ENCODE measurements at regions not wholly inside any gene's neighbourhood (a gene's known extent, or its start where the extent isn't known, plus 50 kb on each side); places are given as distances from the start of the nearest gene placed in this dataset.

DNA sequence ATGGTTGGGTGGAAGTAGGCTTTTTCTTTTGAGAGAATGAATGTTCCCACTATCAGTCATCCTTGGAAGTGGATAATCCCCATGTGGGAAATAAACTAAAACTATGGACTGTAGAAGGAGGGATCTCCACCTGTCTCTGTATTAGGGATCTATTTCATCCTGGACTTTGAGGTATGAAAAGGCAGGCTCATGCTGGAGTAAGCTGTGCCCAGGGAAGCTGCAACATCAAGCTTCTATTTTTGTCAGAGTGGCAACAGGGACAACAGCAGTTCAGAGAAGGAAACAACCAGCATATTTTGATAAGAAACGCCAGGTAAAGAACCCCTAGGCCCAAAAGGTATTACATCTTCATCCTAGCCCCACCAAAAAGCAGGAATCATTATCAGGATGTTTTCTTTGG is 122.0 kb downstream of the MDH1 start:
- Histone ChIP-seq H4K20me1 (ENCODE audit: insufficient read depth) (no peaks in the 10 kb centered on the region), H2AFZ (ENCODE audit: low read depth) (no peak overlapping the region), H3K9me3 (no peaks in the 10 kb centered on the region), H3K36me3 (replicated peaks in 1 of 2; ENCODE audit: control insufficient read depth in 1 of 2, insufficient read depth in 2 of 2, low read length in 1 of 2) (no peaks in the 10 kb centered on the region), H3K4me3 (ENCODE audit: low read depth in 2 of 2, low read length in 1 of 2) (no peak overlapping the region), H3K79me2 (ENCODE audit: insufficient read depth) (no peaks in the 10 kb centered on the region), H3F3A (replicated peaks; ENCODE audit: insufficient read depth) (no peaks in the 10 kb centered on the region), H3K4me1 (ENCODE audit: control insufficient read depth in 1 of 2, insufficient read depth in 2 of 2, low read depth in 1 of 2, low read length in 1 of 2) (no peaks in the 10 kb centered on the region), H3K9ac (no peak overlapping the region), H3K4me2 (no peak overlapping the region), H3K9me2 (no peaks in the 10 kb centered on the region), H3K27ac (ENCODE audit: low read depth in 2 of 2, low read length in 1 of 2) (no peak overlapping the region), H3K27me3 (ENCODE audit: insufficient read depth) (no peaks in the 10 kb centered on the region)
- WGBS (ENCODE audit: low lambda C conversion rate): 80% methylated on average over 1 of the region's 1 CpG
- CTCF ChIA-PET: interaction anchor here (1.9 kb wide), 1 partner anchor 12 kb away, joined by 11 read pairs; no protein-coding TSS in a partner anchor
- DNase-seq: no peak
- TF ChIP-seq POLR2AphosphoS5 (IDR thresholded peaks at IDR 0.05; ENCODE audit: low read depth, low read length) (no peak), TAF1 (IDR thresholded peaks at IDR 0.05; ENCODE audit: borderline replicate concordance, low read depth, low read length) (no peak), JUND (IDR thresholded peaks at IDR 0.05) (no peak), SMC3 (IDR thresholded peaks at IDR 0.05; ENCODE audit: low read depth, low read length) (no peak), FOXJ3 (CRISPR knock-in tag; IDR thresholded peaks at IDR 0.05) (no peak), NRF1 (IDR thresholded peaks at IDR 0.05; ENCODE audit: low read depth, low read length) (no peak), YY1 (IDR thresholded peaks at IDR 0.05; ENCODE audit: low read depth) (no peak), TEAD4 (IDR thresholded peaks at IDR 0.05; ENCODE audit: borderline replicate concordance, insufficient read depth) (no peak)
- TF ChIP-seq, protein P1, sequence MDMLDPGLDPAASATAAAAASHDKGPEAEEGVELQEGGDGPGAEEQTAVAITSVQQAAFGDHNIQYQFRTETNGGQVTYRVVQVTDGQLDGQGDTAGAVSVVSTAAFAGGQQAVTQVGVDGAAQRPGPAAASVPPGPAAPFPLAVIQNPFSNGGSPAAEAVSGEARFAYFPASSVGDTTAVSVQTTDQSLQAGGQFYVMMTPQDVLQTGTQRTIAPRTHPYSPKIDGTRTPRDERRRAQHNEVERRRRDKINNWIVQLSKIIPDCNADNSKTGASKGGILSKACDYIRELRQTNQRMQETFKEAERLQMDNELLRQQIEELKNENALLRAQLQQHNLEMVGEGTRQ (IDR thresholded peaks at IDR 0.05; ENCODE audit: borderline replicate concordance, low read depth, low read length): no peak
- TF ChIP-seq, protein P2, sequence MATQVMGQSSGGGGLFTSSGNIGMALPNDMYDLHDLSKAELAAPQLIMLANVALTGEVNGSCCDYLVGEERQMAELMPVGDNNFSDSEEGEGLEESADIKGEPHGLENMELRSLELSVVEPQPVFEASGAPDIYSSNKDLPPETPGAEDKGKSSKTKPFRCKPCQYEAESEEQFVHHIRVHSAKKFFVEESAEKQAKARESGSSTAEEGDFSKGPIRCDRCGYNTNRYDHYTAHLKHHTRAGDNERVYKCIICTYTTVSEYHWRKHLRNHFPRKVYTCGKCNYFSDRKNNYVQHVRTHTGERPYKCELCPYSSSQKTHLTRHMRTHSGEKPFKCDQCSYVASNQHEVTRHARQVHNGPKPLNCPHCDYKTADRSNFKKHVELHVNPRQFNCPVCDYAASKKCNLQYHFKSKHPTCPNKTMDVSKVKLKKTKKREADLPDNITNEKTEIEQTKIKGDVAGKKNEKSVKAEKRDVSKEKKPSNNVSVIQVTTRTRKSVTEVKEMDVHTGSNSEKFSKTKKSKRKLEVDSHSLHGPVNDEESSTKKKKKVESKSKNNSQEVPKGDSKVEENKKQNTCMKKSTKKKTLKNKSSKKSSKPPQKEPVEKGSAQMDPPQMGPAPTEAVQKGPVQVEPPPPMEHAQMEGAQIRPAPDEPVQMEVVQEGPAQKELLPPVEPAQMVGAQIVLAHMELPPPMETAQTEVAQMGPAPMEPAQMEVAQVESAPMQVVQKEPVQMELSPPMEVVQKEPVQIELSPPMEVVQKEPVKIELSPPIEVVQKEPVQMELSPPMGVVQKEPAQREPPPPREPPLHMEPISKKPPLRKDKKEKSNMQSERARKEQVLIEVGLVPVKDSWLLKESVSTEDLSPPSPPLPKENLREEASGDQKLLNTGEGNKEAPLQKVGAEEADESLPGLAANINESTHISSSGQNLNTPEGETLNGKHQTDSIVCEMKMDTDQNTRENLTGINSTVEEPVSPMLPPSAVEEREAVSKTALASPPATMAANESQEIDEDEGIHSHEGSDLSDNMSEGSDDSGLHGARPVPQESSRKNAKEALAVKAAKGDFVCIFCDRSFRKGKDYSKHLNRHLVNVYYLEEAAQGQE (IDR thresholded peaks at IDR 0.05; ENCODE audit: low read depth, low read length): no peak
- TF ChIP-seq, protein P3, sequence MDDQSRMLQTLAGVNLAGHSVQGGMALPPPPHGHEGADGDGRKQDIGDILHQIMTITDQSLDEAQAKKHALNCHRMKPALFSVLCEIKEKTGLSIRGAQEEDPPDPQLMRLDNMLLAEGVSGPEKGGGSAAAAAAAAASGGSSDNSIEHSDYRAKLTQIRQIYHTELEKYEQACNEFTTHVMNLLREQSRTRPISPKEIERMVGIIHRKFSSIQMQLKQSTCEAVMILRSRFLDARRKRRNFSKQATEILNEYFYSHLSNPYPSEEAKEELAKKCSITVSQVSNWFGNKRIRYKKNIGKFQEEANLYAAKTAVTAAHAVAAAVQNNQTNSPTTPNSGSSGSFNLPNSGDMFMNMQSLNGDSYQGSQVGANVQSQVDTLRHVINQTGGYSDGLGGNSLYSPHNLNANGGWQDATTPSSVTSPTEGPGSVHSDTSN (IDR thresholded peaks at IDR 0.05): no peak
- POLR2A ChIA-PET: no interaction called here

DNA sequence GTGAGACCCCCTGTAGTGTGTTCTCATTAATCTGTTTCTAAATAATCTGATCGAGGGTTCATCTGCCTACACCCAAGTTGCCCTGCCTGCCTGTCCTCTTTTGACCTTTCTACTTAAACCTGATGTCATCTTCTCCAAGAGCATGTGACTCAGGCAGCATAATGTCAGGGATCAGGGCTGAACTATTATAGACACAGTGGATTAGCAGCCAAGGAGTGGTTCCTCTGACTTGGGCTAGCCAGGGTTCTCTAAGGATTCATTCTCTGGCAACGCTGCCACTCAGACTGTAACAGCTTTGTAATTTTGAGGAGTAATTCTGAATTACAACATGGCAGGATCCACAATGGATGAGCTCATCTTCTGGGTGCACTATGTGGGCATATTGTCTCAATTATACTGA is 124.0 kb downstream of the MDH1 start:
- no peaks in the 10 kb centered on the region for H3K79me2 ChIP-seq (ENCODE audit: insufficient read depth)
- H3K4me1 ChIP-seq (ENCODE audit: control insufficient read depth in 1 of 2, insufficient read depth in 2 of 2, low read depth in 1 of 2, low read length in 1 of 2): no peaks in the 10 kb centered on the region
- no peak overlapping the region for H3K4me2 ChIP-seq
- 58% methylated on average over 2 of the region's 2 CpGs for WGBS (ENCODE audit: low lambda C conversion rate)
- no peak overlapping the region for H3K4me3 ChIP-seq (ENCODE audit: low read depth in 2 of 2, low read length in 1 of 2)
- H4K20me1 ChIP-seq (ENCODE audit: insufficient read depth): no peaks in the 10 kb centered on the region
- DNase-seq: no peak
- H3K9me2 ChIP-seq: no peaks in the 10 kb centered on the region
- POLR2A ChIA-PET: no interaction called here
- no peaks in the 10 kb centered on the region for H3K27me3 ChIP-seq (ENCODE audit: insufficient read depth)
- H3K36me3 ChIP-seq (replicated peaks in 1 of 2; ENCODE audit: control insufficient read depth in 1 of 2, insufficient read depth in 2 of 2, low read length in 1 of 2): no peaks in the 10 kb centered on the region
- H2AFZ ChIP-seq (ENCODE audit: low read depth): no peak overlapping the region
- no peaks in the 10 kb centered on the region for H3F3A ChIP-seq (replicated peaks; ENCODE audit: insufficient read depth)
- peak overlapping the region in 1 of 2 experiments; percentile 31; a peak in 1 of 4 replicates for H3K27ac ChIP-seq (ENCODE audit: low read depth in 2 of 2, low read length in 1 of 2)
- no peaks in the 10 kb centered on the region for H3K9me3 ChIP-seq
- CTCF ChIA-PET: interaction anchor here (1.0 to 1.3 kb wide), 2 partner anchors 13 to 15 kb away, joined by 3 to 5 read pairs; no protein-coding TSS in a partner anchor
- no peak overlapping the region for H3K9ac ChIP-seq
- TF ChIP-seq RFX5 (IDR thresholded peaks at IDR 0.05; ENCODE audit: low read length) (no peak), NFIC (IDR thresholded peaks at IDR 0.05; ENCODE audit: borderline replicate concordance) (no peak), GABPA (IDR thresholded peaks at IDR 0.05; ENCODE audit: low read depth) (no peak), POLR2AphosphoS5 (IDR thresholded peaks at IDR 0.05; ENCODE audit: low read depth, low read length) (no peak), FOXJ3 (CRISPR knock-in tag; IDR thresholded peaks at IDR 0.05) (no peak), FOXM1 (IDR thresholded peaks at IDR 0.05; ENCODE audit: low read depth) (no peak), SIN3A (IDR thresholded peaks at IDR 0.05; ENCODE audit: borderline replicate concordance, low read depth, low read length) (no peak), EP300 (IDR thresholded peaks at IDR 0.05; ENCODE audit: borderline replicate concordance in 1 of 2, low read depth in 1 of 2, low read length in 1 of 2) (no peak), RXRA (IDR thresholded peaks at IDR 0.05; ENCODE audit: borderline replicate concordance, low read depth) (no peak), MXI1 (IDR thresholded peaks at IDR 0.05; ENCODE audit: low read depth, low read length) (no peak)
- TF ChIP-seq, protein P2 (IDR thresholded peaks at IDR 0.05; ENCODE audit: low read depth, low read length): no peak

All from SK-N-SH (cell line).